H1 (cell line): ENCODE measurements at regions not wholly inside any gene's neighbourhood (a gene's known extent, or its start where the extent isn't known, plus 50 kb on each side); places are given as distances from the start of the nearest gene placed in this dataset.

Experiments
- CTCF ChIA-PET: fragments of 300-600 bp; sonication (Branson Sonifier 250); formaldehyde crosslinking; loops from one replicate; lab custom pipeline; 2021; ENCODE audit not compliant: partially characterized antibody; lab: Charles Lee
- POLR2A ChIA-PET: fragments of 300-600 bp; sonication (Branson Sonifier 250); formaldehyde crosslinking; loops from one replicate; lab custom pipeline; 2021; ENCODE audit warnings: inconsistent platforms; ENCODE audit not compliant: partially characterized antibody; lab: Charles Lee
- DNase-seq, 2 experiments: peaks; one replicate each; pipeline versions ENCODE4 v3.0.0 to v3.0.0-alpha.2; 2010 to 2022; ENCODE audit warnings: low spot score in 2 of 2, low read depth in 1 of 2, mixed read lengths in 1 of 2
- FAIRE-seq: peaks from 2 replicates; lab custom pipeline; 2011; peaks lifted over from hg19 to GRCh38; lab: Jason Lieb, UNC
- H2AFZ ChIP-seq: 2 replicates; pipeline ENCODE4 v1.8.1; 2012; ENCODE audit warnings: low read length, inconsistent platforms
- H2AK5ac ChIP-seq: 2 replicates; pipeline ENCODE4 v1.6.1; 2013; ENCODE audit warnings: low read depth, low read length
- H2BK120ac ChIP-seq: replicated peaks from 2 replicates; pipeline ENCODE3; 2013; ENCODE audit warnings: low read depth, low read length, inconsistent platforms
- H2BK12ac ChIP-seq: 2 replicates; pipeline ENCODE4 v1.6.1; 2013; ENCODE audit warnings: low read depth, low read length
- H2BK15ac ChIP-seq: 2 replicates; pipeline ENCODE4 v1.6.1; 2013; ENCODE audit warnings: low read length
- H2BK20ac ChIP-seq: 2 replicates; pipeline ENCODE4 v1.6.1; 2013; ENCODE audit warnings: low read length
- H2BK5ac ChIP-seq: 2 replicates; pipeline ENCODE4 v1.6.1; 2013; ENCODE audit warnings: low read depth, low read length
- H3K14ac ChIP-seq: 2 replicates; pipeline ENCODE4 v1.6.1; 2013; ENCODE audit warnings: inconsistent platforms; ENCODE audit not compliant: insufficient read length
- H3K18ac ChIP-seq: 2 replicates; pipeline ENCODE4 v1.6.1; 2013; ENCODE audit warnings: low read length; ENCODE audit errors: extremely low read depth
- H3K23ac ChIP-seq: 2 replicates; pipeline ENCODE4 v1.6.1; 2013; ENCODE audit warnings: inconsistent platforms; ENCODE audit not compliant: insufficient read length
- H3K23me2 ChIP-seq: 2 replicates; pipeline ENCODE4 v1.6.1; 2013; ENCODE audit warnings: low read depth, low read length
- H3K27ac ChIP-seq: 2 replicates; pipeline ENCODE4 v1.6.1; 2011; ENCODE audit warnings: low read depth, low read length, inconsistent platforms
- H3K27me3 ChIP-seq, 4 experiments: replicated peaks in 1 of 4; 1 replicate in 1 of 4; 2 replicates in 3 of 4; pipeline versions ENCODE4 v1.6.1 to v1.8.1; 2011 to 2013; ENCODE audit warnings: low read length in 3 of 4, mild to moderate bottlenecking in 3 of 4, inconsistent platforms in 2 of 4, mixed read lengths in 2 of 4, moderate library complexity in 1 of 4; ENCODE audit not compliant: control insufficient read depth in 3 of 4, insufficient read depth in 3 of 4; ENCODE audit errors: extremely low read depth in 1 of 4
- H3K36me3 ChIP-seq, 4 experiments: 2 replicates each; pipeline versions ENCODE4 v1.6.1 to v1.8.1; 2011 to 2013; ENCODE audit warnings: mild to moderate bottlenecking in 4 of 4, low read length in 3 of 4, moderate library complexity in 2 of 4, control low read depth in 1 of 4, inconsistent platforms in 1 of 4; ENCODE audit not compliant: insufficient read depth in 4 of 4, control insufficient read depth in 2 of 4
- H3K4ac ChIP-seq: replicated peaks from 2 replicates; pipeline ENCODE3; 2013; ENCODE audit warnings: low read length, low read depth, mixed read lengths, inconsistent platforms; ENCODE audit not compliant: insufficient read length
- H3K4me1 ChIP-seq, 4 experiments: replicated peaks in 1 of 4; 1 replicate in 1 of 4; 2 replicates in 3 of 4; pipeline versions ENCODE4 v1.6.1 to v1.8.1; 2011 to 2013; ENCODE audit warnings: low read length in 3 of 4, inconsistent platforms in 2 of 4, mixed read lengths in 1 of 4; ENCODE audit not compliant: insufficient read depth in 4 of 4, control insufficient read depth in 3 of 4
- H3K4me2 ChIP-seq, 2 experiments: 2 replicates each; pipeline versions ENCODE4 v1.6.1 to v1.8.1; 2011 to 2013; ENCODE audit warnings: low read depth in 2 of 2, low read length in 2 of 2, control low read depth in 1 of 2, inconsistent platforms in 1 of 2, mild to moderate bottlenecking in 1 of 2; ENCODE audit not compliant: insufficient read depth in 1 of 2
- H3K4me3 ChIP-seq, 4 experiments: fragments of 200-600, 300-600 bp in 1 of 4; sonication (generic), shearing (Covaris generic), sonication (Bioruptor Twin) in 1 of 4; 2 replicates each; pipeline versions ENCODE4 v1.5.1 to v1.8.1; 2011 to 2016; ENCODE audit warnings: low read length in 4 of 4, low read depth in 3 of 4, control low read depth in 2 of 4, inconsistent platforms in 2 of 4, mild to moderate bottlenecking in 2 of 4, mixed read lengths in 1 of 4, moderate library complexity in 1 of 4; ENCODE audit not compliant: insufficient read depth in 2 of 4; ENCODE audit errors: extremely low read depth in 1 of 4
- H3K56ac ChIP-seq: replicated peaks from 2 replicates; pipeline ENCODE3; 2013; ENCODE audit warnings: low read depth, mild to moderate bottlenecking, mixed read lengths, low read length, inconsistent platforms; ENCODE audit not compliant: insufficient read length
- H3K79me1 ChIP-seq: 2 replicates; pipeline ENCODE4 v1.6.1; 2013; ENCODE audit warnings: low read depth, low read length, control low read depth
- H3K79me2 ChIP-seq, 2 experiments: 2 replicates each; pipeline versions ENCODE4 v1.6.1 to v1.8.1; 2012 to 2013; ENCODE audit warnings: low read length in 2 of 2, mild to moderate bottlenecking in 2 of 2, inconsistent platforms in 1 of 2; ENCODE audit not compliant: insufficient read depth in 2 of 2, control insufficient read depth in 1 of 2
- H3K9ac ChIP-seq, 4 experiments: replicated peaks in 1 of 4; 1 replicate in 1 of 4; 2 replicates in 3 of 4; pipeline versions ENCODE4 v1.6.1 to v1.8.1; 2011 to 2013; ENCODE audit warnings: low read depth in 3 of 4, low read length in 3 of 4, control low read depth in 2 of 4, mild to moderate bottlenecking in 2 of 4, moderate library complexity in 2 of 4, inconsistent platforms in 1 of 4; ENCODE audit errors: extremely low read depth in 1 of 4
- H3K9me3 ChIP-seq, 2 experiments: 2 replicates each; pipeline versions ENCODE4 v1.6.1 to v1.8.1; 2012 to 2013; ENCODE audit warnings: mild to moderate bottlenecking in 2 of 2, moderate library complexity in 2 of 2, control low read depth in 1 of 2, inconsistent platforms in 1 of 2, low read depth in 1 of 2, low read length in 1 of 2, mixed read lengths in 1 of 2; ENCODE audit not compliant: insufficient read depth in 2 of 2
- H4K20me1 ChIP-seq, 2 experiments: replicated peaks in 1 of 2; 2 replicates each; pipeline versions ENCODE3 to v1.8.1; 2011 to 2013; ENCODE audit warnings: inconsistent platforms in 2 of 2, low read length in 2 of 2, mild to moderate bottlenecking in 1 of 2; ENCODE audit not compliant: insufficient read depth in 2 of 2, control insufficient read depth in 1 of 2
- H4K5ac ChIP-seq: 2 replicates; pipeline ENCODE4 v1.6.1; 2013; ENCODE audit warnings: low read length, low read depth, mixed read lengths, inconsistent platforms; ENCODE audit not compliant: insufficient read length
- H4K8ac ChIP-seq: 2 replicates; pipeline ENCODE4 v1.8.0; 2013; ENCODE audit warnings: mild to moderate bottlenecking, moderate library complexity, low read length, inconsistent platforms; ENCODE audit not compliant: insufficient read depth; ENCODE audit errors: extremely low read depth
- H4K91ac ChIP-seq: replicated peaks from 2 replicates; pipeline ENCODE3; 2013; ENCODE audit warnings: low read length, mixed read lengths, inconsistent platforms; ENCODE audit not compliant: insufficient read length
- CHD1 ChIP-seq: IDR thresholded peaks from 2 replicates; pipeline ENCODE4 v1.6.1; 2012; ENCODE audit warnings: low read depth, low read length, improper control_type of control experiment
- CHD2 ChIP-seq: IDR thresholded peaks from 2 replicates; pipeline ENCODE4 v1.6.1; 2012; ENCODE audit warnings: low read length, improper control_type of control experiment
- CREB1 ChIP-seq: IDR thresholded peaks from 2 replicates; pipeline ENCODE4 v1.6.1; 2012; ENCODE audit warnings: inconsistent platforms
- CTCF ChIP-seq, 3 experiments: IDR thresholded peaks; 1 replicate in 2 of 3; 2 replicates in 1 of 3; pipeline versions ENCODE4 v1.5.1 to v1.6.1; 2011; ENCODE audit warnings: low read length in 3 of 3, mild to moderate bottlenecking in 3 of 3, inconsistent platforms in 2 of 3, low read depth in 1 of 3, moderate library complexity in 1 of 3; ENCODE audit not compliant: insufficient read depth in 1 of 3; ENCODE audit errors: control extremely low read depth in 1 of 3
- EP300 ChIP-seq, 2 experiments: IDR thresholded peaks; 1 replicate in 1 of 2; 2 replicates in 1 of 2; pipeline ENCODE4 v1.6.1; 2011 to 2012; ENCODE audit warnings: low read depth in 2 of 2, low read length in 2 of 2, mild to moderate bottlenecking in 2 of 2, borderline replicate concordance in 1 of 2, inconsistent platforms in 1 of 2, moderate library complexity in 1 of 2
- KDM1A ChIP-seq: fragments of 200-600, 300-600 bp; sonication (generic); IDR thresholded peaks from 2 replicates; pipeline ENCODE4 v1.7.1; 2016; ENCODE audit warnings: mild to moderate bottlenecking, low read length, borderline replicate concordance
- KDM5A ChIP-seq: fragments of 200-600 bp; IDR thresholded peaks from 2 replicates; pipeline ENCODE4 v1.7.1; 2012; ENCODE audit warnings: mild to moderate bottlenecking, low read length, inconsistent platforms, mixed read lengths
- SP4 ChIP-seq: IDR thresholded peaks from 2 replicates; pipeline ENCODE4 v1.6.1; 2012; ENCODE audit warnings: low read length, inconsistent platforms
- TAF1 ChIP-seq: IDR thresholded peaks from 2 replicates; pipeline ENCODE4 v1.6.1; 2011; ENCODE audit warnings: mild to moderate bottlenecking, low read depth, low read length
- TAF7 ChIP-seq: optimal IDR thresholded peaks from 2 replicates; pipeline ENCODE3; 2011; ENCODE audit warnings: low read depth, mild to moderate bottlenecking, inconsistent platforms, low read length, moderate library complexity, borderline replicate concordance
- WGBS, 2 experiments: shearing (Covaris generic) in 1 of 2; methylation state at CpG; one replicate each; pipeline versions ENCODE4 v1.1.6 to v1.1.7; 2013 to 2015; ENCODE audit warnings: low lambda C conversion rate in 2 of 2, mixed read lengths in 2 of 2, inconsistent platforms in 1 of 2, low coverage in 1 of 2, missing lambda C conversion rate in 1 of 2; ENCODE audit not compliant: insufficient replicate concordance in 2 of 2, insufficient coverage in 1 of 2, insufficient read length in 1 of 2; ENCODE audit errors: extremely low coverage in 1 of 2, missing lambda C conversion rate in 1 of 2; 5-methylcytosine and 5-hydroxymethylcytosine counted together
- TF ChIP-seq, protein P1 (sequence below): IDR thresholded peaks from 2 replicates; pipeline ENCODE4 v1.6.1; 2011; ENCODE audit warnings: low read depth, mild to moderate bottlenecking, low read length; ENCODE audit not compliant: insufficient read depth

DNA sequence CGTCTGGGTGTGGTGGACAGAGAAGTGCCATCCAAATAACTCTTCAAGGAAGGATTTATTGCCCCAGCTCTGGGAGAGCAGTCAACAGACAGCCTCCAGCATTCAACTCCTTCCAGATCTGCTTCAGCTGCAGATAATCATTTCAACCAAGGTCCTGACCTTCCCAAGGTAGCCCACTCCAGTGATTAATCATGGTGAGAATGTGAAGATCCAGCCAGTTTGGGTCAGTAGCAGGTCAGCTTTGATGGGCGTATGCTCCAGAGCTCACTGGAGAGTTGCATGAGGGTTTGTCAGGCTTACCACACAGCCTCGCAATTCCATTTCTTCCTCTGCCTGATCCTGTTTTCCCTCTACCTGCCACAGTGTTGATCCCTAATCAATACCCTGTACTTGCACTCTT, 214.5 kb upstream of the ZRANB2 start:
- no peaks in the 10 kb centered on the region for H3K23me2 ChIP-seq
- TF ChIP-seq KDM5A (no peak), KDM1A (no peak), CREB1 (no peak), TAF1 (no peak), CHD1 (no peak), TAF7 (no peak), EP300 (IDR thresholded peaks at IDR 0.05; ENCODE audit: borderline replicate concordance in 1 of 2, low read depth in 2 of 2, low read length in 2 of 2) (no peak), CHD2 (no peak), CTCF (IDR thresholded peaks at IDR 0.05; ENCODE audit: control extremely low read depth in 1 of 3, insufficient read depth in 1 of 3, low read depth in 1 of 3, low read length in 3 of 3) (no peak), SP4 (no peak)
- TF ChIP-seq, protein P1, sequence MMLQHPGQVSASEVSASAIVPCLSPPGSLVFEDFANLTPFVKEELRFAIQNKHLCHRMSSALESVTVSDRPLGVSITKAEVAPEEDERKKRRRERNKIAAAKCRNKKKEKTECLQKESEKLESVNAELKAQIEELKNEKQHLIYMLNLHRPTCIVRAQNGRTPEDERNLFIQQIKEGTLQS: no peak
- H4K8ac ChIP-seq: no peak overlapping the region
- H3K79me1 ChIP-seq: no peaks in the 10 kb centered on the region
- FAIRE-seq (no peak), DNase-seq (no peak)
- no peak overlapping the region for H3K27ac ChIP-seq
- H3K4me3 ChIP-seq: no peak overlapping the region
- no peak overlapping the region for H2BK120ac ChIP-seq
- WGBS, 2 experiments: 97% methylated on average over 3 of the region's 3 CpGs; no CpG with 5 or more reads in 1 of the 2 experiments
- H3K9ac ChIP-seq: peak overlapping the region in 1 of 4 experiments; percentile 8; a peak in 1 of 7 replicates
- H2BK12ac ChIP-seq: no peak overlapping the region
- H2BK20ac ChIP-seq: no peak overlapping the region
- H3K4ac ChIP-seq: no peak overlapping the region
- no peaks in the 10 kb centered on the region for H3K27me3 ChIP-seq
- no peak overlapping the region for H2BK5ac ChIP-seq
- no peaks in the 10 kb centered on the region for H3K4me1 ChIP-seq
- no peak overlapping the region for H3K14ac ChIP-seq
- H3K18ac ChIP-seq: no peak overlapping the region
- H2AK5ac ChIP-seq: no peak overlapping the region
- H3K79me2 ChIP-seq: no peaks in the 10 kb centered on the region
- H3K56ac ChIP-seq: no peak overlapping the region
- CTCF ChIA-PET: no interaction called here
- no peak overlapping the region for H2BK15ac ChIP-seq
- no peaks in the 10 kb centered on the region for H3K9me3 ChIP-seq
- no peaks in the 10 kb centered on the region for H3K36me3 ChIP-seq
- H4K20me1 ChIP-seq: no peaks in the 10 kb centered on the region
- POLR2A ChIA-PET: no interaction called here
- no peak overlapping the region for H3K23ac ChIP-seq
- H4K5ac ChIP-seq: no peak overlapping the region
- no peak overlapping the region for H4K91ac ChIP-seq
- H2AFZ ChIP-seq: no peak overlapping the region
- no peak overlapping the region for H3K4me2 ChIP-seq
